HL-60 (cell line): ENCODE measurements at regions not wholly inside any gene's neighbourhood (a gene's known extent, or its start where the extent isn't known, plus 50 kb on each side); places are given as distances from the start of the nearest gene placed in this dataset.

Experiments
- CTCF ChIP-seq: IDR thresholded peaks from one replicate; pipeline ENCODE4 v1.5.1; 2011; ENCODE audit warnings: low read length, control low read depth, inconsistent platforms; ENCODE audit not compliant: insufficient read depth
- GABPA ChIP-seq: IDR thresholded peaks from 2 replicates; pipeline ENCODE4 v1.6.1; 2012; ENCODE audit warnings: low read depth
- POLR2AphosphoS5 ChIP-seq: IDR thresholded peaks from 2 replicates; pipeline ENCODE4 v1.6.1; 2012; ENCODE audit warnings: low read depth
- REST ChIP-seq: IDR thresholded peaks from 2 replicates; pipeline ENCODE4 v1.6.1; 2012; ENCODE audit warnings: low read depth; ENCODE audit not compliant: insufficient replicate concordance
- SPI1 ChIP-seq: IDR thresholded peaks from 2 replicates; pipeline ENCODE4 v1.6.1; 2012; ENCODE audit warnings: low read depth, mild to moderate bottlenecking, borderline replicate concordance

- no peak for TF ChIP-seq CTCF
- TF ChIP-seq POLR2AphosphoS5: no peak
- no peak for TF ChIP-seq REST
- no peak for TF ChIP-seq SPI1
- TF ChIP-seq GABPA: no peak
Measured at GRCh38 chr9:89548071-89548638, 50.2 kb upstream of the SEMA4D start.
